ENCODE measurements at regions not wholly inside any gene's neighbourhood (a gene's known extent, or its start where the extent isn't known, plus 50 kb on each side); places are given as distances from the start of the nearest gene placed in this dataset.

DNA sequence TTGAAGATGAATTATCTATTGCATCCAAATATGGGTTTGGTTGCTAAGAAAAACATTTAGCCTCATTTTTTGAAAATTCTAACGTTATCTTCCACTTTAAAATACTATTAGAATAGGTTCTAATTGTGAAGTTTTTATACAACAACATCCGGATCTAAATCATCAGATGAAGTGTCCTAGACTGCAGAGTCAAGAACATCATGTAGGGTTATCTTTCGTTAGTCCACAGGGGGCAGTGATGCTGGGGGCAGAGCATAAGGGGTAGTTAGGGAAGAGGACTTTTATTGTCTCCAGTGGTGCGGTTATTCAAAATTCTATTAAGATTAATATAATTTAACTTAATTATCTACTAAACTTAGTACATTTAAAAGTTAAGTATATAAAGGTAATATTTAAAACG, 990.6 kb upstream of the PHF14 start:
- TF ChIP-seq CTCF (IDR thresholded peaks at IDR 0.05; ENCODE audit: low read depth, low read length): no peak
- no peak for TF ChIP-seq EZH2phosphoT487 (IDR thresholded peaks at IDR 0.05; ENCODE audit: low read depth)

All from OCI-LY3 (cell line).